PC-9 (cell line): ENCODE measurements at regions not wholly inside any gene's neighbourhood (a gene's known extent, or its start where the extent isn't known, plus 50 kb on each side); places are given as distances from the start of the nearest gene placed in this dataset.

Source experiments
- BruUV-seq: library from RNA; stranded (reverse); fragments of 400-500 nt; replicated peaks from 2 replicates; lab custom pipeline; 2021; lab: Mats Ljungman, UMichigan
- CTCF ChIA-PET: fragments of 300-600 bp; sonication (Branson Sonifier 250); formaldehyde crosslinking; loops from one replicate; lab custom pipeline; 2022; ENCODE audit warnings: antibody characterized with exemption; lab: Charles Lee
- POLR2A ChIA-PET: fragments of 300-600 bp; sonication (Branson Sonifier 250); formaldehyde crosslinking; loops from one replicate; lab custom pipeline; 2022; ENCODE audit warnings: antibody characterized with exemption; ENCODE audit not compliant: unreplicated experiment; lab: Charles Lee
- DNase-seq, 2 experiments: peaks; one replicate each; pipeline versions ENCODE4 v3.0.0 to v3.0.0-alpha.2; 2015 to 2022; ENCODE audit warnings: mixed read lengths in 1 of 2
- H2AFZ ChIP-seq: fragments of 200-600 bp; sonication (generic); 2 replicates; pipeline ENCODE4 v1.8.1; 2017; ENCODE audit warnings: antibody characterized with exemption
- H3F3A ChIP-seq: fragments of 200-600 bp; sonication (generic); 2 replicates; pipeline ENCODE4 v1.8.1; 2017; ENCODE audit warnings: antibody characterized with exemption, mild to moderate bottlenecking, low read depth; ENCODE audit not compliant: insufficient read depth
- H3K27ac ChIP-seq: fragments of 200-600 bp; sonication (generic); 2 replicates; pipeline ENCODE4 v1.6.1; 2016; ENCODE audit warnings: mixed run types
- H3K27me3 ChIP-seq: fragments of 200-600 bp; sonication (generic); 2 replicates; pipeline ENCODE4 v1.6.1; 2016; ENCODE audit warnings: low read depth, mixed run types; ENCODE audit not compliant: insufficient read depth
- H3K36me3 ChIP-seq: fragments of 200-600 bp; sonication (generic); 2 replicates; pipeline ENCODE4 v1.6.1; 2016; ENCODE audit warnings: low read depth, mixed run types
- H3K4me1 ChIP-seq: fragments of 200-600 bp; sonication (generic); replicated peaks from 2 replicates; pipeline ENCODE4 v1.6.1; 2016; ENCODE audit warnings: mixed run types; ENCODE audit not compliant: insufficient read depth
- H3K4me2 ChIP-seq: fragments of 200-600 bp; sonication (generic); 2 replicates; pipeline ENCODE4 v1.6.1; 2017; ENCODE audit warnings: mixed run types
- H3K4me3 ChIP-seq: fragments of 200-600 bp; sonication (generic); 2 replicates; pipeline ENCODE4 v1.6.1; 2016; ENCODE audit warnings: mixed run types
- H3K79me2 ChIP-seq: fragments of 200-600 bp; sonication (generic); 2 replicates; pipeline ENCODE4 v1.6.1; 2017; ENCODE audit warnings: low read depth, mixed run types
- H3K9me2 ChIP-seq: fragments of 200-600 bp; sonication (generic); 2 replicates; pipeline ENCODE4 v1.8.1; 2017; ENCODE audit warnings: mild to moderate bottlenecking; ENCODE audit not compliant: insufficient read depth
- H3K9me3 ChIP-seq: fragments of 200-600 bp; sonication (generic); 2 replicates; pipeline ENCODE4 v1.8.1; 2016; ENCODE audit warnings: low read depth; ENCODE audit not compliant: insufficient read depth
- H4K20me1 ChIP-seq: fragments of 200-600 bp; sonication (generic); 2 replicates; pipeline ENCODE4 v1.8.1; 2017; ENCODE audit not compliant: insufficient read depth
- EZH2 ChIP-seq: fragments of 200-600 bp; sonication (generic); IDR thresholded peaks from 2 replicates; pipeline ENCODE4 v1.8.0; 2017; ENCODE audit warnings: antibody characterized with exemption, low read depth
- intact Hi-C: fragments of 100-400 bp; cut with micrococcal nuclease; formaldehyde crosslinking; loops from one replicate; pipeline ENCODE4 v1.10.0; 2022; ENCODE audit not compliant: unreplicated experiment
- TF ChIP-seq, protein P1 (sequence below): fragments of 200-600 bp; sonication (generic); conservative IDR thresholded peaks from 2 replicates; pipeline ENCODE4 v1.6.1; 2017; ENCODE audit warnings: mixed run types, antibody characterized with exemption, mild to moderate bottlenecking, moderate library complexity

DNA sequence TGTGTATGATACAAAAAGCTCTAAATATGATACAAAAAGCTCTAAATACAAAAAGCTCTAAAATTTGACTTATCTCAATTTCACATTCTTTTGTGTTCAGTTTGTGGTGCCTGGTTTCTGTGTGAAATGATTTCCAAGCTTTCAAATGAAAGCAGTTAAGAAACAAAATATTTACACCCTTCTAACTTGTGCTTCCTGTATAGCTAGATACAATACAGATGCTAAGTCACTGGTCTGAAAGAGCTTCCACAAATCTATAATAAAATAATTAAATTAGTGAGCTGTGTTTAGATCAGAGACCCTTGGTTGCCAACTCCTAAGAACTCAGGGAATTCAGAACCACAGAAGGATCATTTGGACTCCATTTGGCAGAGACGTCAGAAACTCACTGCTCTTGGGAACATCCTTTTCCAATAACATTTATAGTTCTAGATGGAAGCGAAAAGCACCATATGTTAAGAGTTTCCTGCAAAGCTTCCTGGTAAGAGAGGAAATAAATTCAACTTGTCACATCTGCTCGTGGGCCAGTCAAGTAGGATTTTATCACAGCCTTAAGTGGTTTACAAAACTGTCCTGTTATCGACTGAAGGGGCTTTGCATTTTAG is 1079.1 kb downstream of the ADGRL2 start:
- TF ChIP-seq, protein P1, sequence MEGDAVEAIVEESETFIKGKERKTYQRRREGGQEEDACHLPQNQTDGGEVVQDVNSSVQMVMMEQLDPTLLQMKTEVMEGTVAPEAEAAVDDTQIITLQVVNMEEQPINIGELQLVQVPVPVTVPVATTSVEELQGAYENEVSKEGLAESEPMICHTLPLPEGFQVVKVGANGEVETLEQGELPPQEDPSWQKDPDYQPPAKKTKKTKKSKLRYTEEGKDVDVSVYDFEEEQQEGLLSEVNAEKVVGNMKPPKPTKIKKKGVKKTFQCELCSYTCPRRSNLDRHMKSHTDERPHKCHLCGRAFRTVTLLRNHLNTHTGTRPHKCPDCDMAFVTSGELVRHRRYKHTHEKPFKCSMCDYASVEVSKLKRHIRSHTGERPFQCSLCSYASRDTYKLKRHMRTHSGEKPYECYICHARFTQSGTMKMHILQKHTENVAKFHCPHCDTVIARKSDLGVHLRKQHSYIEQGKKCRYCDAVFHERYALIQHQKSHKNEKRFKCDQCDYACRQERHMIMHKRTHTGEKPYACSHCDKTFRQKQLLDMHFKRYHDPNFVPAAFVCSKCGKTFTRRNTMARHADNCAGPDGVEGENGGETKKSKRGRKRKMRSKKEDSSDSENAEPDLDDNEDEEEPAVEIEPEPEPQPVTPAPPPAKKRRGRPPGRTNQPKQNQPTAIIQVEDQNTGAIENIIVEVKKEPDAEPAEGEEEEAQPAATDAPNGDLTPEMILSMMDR, result no peak
- TF ChIP-seq EZH2, result no peak
- H3K4me1 ChIP-seq, result no peaks in the 10 kb centered on the region
- no peak overlapping the region for H3K4me3 ChIP-seq

DNA sequence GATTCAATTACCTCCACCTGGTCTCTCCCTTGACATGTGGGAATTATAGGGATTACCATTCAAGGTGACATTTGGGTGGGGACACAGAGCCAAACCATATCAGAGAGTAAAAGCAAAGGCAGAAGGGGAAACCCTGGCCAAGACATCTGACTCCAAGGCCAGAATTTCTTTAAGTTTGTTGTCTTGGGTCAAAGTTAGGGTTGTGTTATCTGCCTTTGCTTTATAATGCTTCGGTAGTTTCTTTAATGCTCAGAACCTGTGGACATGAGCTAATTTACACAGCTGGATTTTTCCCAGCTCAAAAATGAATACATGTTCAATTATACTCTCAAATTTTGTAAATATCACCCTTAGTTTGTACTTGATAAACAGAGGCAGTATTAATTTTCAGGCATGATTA is 1074.4 kb downstream of the ADGRL2 start:
- no peaks in the 10 kb centered on the region for H3K36me3 ChIP-seq
- H3K79me2 ChIP-seq, result no peaks in the 10 kb centered on the region
- POLR2A ChIA-PET, result no interaction called here
- no peaks in the 10 kb centered on the region; the same call in 1 of the 2 replicates for H4K20me1 ChIP-seq
- DNase-seq, result no peak
- no peak overlapping the region for H2AFZ ChIP-seq
- no peaks in the 10 kb centered on the region for H3K27me3 ChIP-seq
- no peak overlapping the region for H3K27ac ChIP-seq
- intact Hi-C loops, result no loop called here
- no TSS peak for BruUV-seq
- H3K4me1 ChIP-seq, result no peaks in the 10 kb centered on the region
- H3K9me2 ChIP-seq, result no peaks in the 10 kb centered on the region
- no peaks in the 10 kb centered on the region; the same call in 1 of the 2 replicates for H3F3A ChIP-seq
- CTCF ChIA-PET, result no interaction called here
- H3K9me3 ChIP-seq, result no peaks in the 10 kb centered on the region
- TF ChIP-seq, protein P1, result no peak
- TF ChIP-seq EZH2, result no peak
- no peak overlapping the region for H3K4me3 ChIP-seq
- H3K4me2 ChIP-seq, result no peak overlapping the region

More for the DNA sequence above, 1079.1 kb downstream of the ADGRL2 start:
- DNase-seq, result no peak
- no TSS peak for BruUV-seq
- H3K79me2 ChIP-seq, result no peaks in the 10 kb centered on the region
- no peak overlapping the region for H3K27ac ChIP-seq
- H3K36me3 ChIP-seq, result no peaks in the 10 kb centered on the region
- POLR2A ChIA-PET, result no interaction called here
- no peaks in the 10 kb centered on the region for H3K9me2 ChIP-seq
- H3K4me2 ChIP-seq, result no peak overlapping the region
- CTCF ChIA-PET, result no interaction called here
- H3K27me3 ChIP-seq, result no peaks in the 10 kb centered on the region
- no peak overlapping the region for H2AFZ ChIP-seq
- intact Hi-C loops, result no loop called here
- no peaks in the 10 kb centered on the region for H4K20me1 ChIP-seq
- H3K9me3 ChIP-seq, result no peaks in the 10 kb centered on the region
- H3F3A ChIP-seq, result no peaks in the 10 kb centered on the region; the same call in 1 of the 2 replicates

DNA sequence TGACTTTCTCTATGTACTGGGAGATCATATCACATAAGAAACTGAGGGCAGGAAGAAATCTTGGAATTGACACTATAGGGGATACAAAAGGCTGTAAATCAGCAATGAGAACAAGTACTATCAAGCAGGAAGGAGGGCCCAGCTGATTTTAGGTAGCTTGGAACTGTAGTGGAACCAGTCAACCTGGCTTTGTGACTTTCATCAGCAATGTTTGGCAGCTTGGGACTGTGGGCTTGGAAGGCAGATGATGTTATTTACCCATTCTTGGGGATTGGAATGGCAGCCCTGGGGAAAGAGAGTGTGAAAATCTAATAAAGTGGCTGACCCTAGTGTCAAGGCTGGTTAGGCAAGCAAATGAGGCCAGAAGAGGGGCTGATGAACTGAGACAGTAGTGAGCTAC is 1073.3 kb downstream of the ADGRL2 start:
- ChIA-PET POLR2A (no interaction called here), CTCF (interaction anchor here (0.6 kb wide), 2 partner anchors 54 to 162 kb away, joined by 3 to 9 read pairs; no protein-coding TSS in a partner anchor)
- no peak overlapping the region for H3K4me2 ChIP-seq
- intact Hi-C loops, result no loop called here
- H3K4me3 ChIP-seq, result no peak overlapping the region
- no peaks in the 10 kb centered on the region for H3K36me3 ChIP-seq
- no peaks in the 10 kb centered on the region for H3K9me2 ChIP-seq
- no peaks in the 10 kb centered on the region for H3K79me2 ChIP-seq
- H4K20me1 ChIP-seq, result no peaks in the 10 kb centered on the region; the same call in 1 of the 2 replicates
- TF ChIP-seq EZH2, result no peak
- TF ChIP-seq, protein P1, result no peak
- no peaks in the 10 kb centered on the region for H3K9me3 ChIP-seq
- no peaks in the 10 kb centered on the region for H3K4me1 ChIP-seq
- DNase-seq, result no peak
- H3K27me3 ChIP-seq, result no peaks in the 10 kb centered on the region
- H3F3A ChIP-seq, result no peaks in the 10 kb centered on the region; the same call in 1 of the 2 replicates
- BruUV-seq, result no TSS peak
- H2AFZ ChIP-seq, result no peak overlapping the region
- no peak overlapping the region for H3K27ac ChIP-seq
